T follicular helper cell (primary cell): ENCODE measurements at regions not wholly inside any gene's neighbourhood (a gene's known extent, or its start where the extent isn't known, plus 50 kb on each side); places are given as distances from the start of the nearest gene placed in this dataset.
"Not testable (repeated sequence)": the region's sequence is repeated elsewhere in the genome, so short reads cannot be mapped to it uniquely, and the experiment has no call there.

Source experiments
- DNase-seq: peaks from one replicate; pipeline ENCODE4 v3.0.0-alpha.2; 2020; ENCODE audit warnings: low read depth

DNA sequence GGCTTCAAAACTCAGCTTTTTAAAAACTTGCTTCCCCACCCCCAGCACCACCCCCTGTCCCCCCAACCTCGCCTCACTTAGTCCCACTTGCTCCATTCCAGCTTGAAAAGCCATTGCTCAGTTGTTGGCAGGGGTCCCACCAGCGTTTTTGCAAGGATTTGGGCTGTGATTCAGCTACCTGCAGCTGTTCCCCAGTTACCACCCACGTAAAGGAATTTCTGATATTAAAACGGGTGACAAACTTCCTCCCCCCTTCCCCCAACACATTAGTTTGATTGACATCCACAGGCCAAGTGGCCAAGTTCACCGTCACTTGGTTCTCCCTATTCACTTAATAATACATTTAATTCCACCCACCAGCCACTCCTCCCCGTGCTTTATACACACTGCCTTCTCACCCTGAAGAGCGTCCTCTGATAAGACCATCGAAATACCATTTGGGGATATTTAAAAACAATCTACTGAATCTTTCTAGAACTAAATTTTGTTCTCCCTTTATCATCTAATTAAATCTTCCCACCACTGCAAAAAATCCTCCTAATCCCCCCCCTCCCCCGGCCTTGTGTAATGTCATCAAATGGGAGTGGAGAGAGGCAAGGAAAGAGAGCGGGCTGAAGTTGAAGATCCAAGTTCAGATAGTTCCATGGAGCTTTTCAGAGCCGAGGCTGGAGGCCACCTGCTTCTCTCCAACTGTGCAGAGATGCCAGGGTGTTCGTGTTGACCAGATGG is 55.1 kb downstream of the SOX9 start:
- DNase-seq: no peak

DNA sequence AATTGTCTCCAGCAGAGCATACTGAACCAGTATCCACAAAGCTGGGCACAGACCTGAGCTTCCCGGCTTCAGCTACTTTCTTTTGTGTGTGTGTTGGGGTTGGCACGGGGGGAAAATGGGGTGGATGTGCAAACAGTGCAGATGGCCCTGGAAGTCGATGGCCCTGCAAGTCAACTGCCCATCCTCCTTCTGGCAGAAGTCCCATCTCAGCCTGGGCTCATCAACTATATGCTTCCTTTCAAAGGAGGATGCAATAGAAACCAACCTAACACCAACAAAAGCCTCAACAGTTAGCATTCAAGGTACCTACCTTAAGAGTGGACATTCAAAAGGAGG is 55.7 kb downstream of the SOX9 start:
- no peak for DNase-seq

DNA sequence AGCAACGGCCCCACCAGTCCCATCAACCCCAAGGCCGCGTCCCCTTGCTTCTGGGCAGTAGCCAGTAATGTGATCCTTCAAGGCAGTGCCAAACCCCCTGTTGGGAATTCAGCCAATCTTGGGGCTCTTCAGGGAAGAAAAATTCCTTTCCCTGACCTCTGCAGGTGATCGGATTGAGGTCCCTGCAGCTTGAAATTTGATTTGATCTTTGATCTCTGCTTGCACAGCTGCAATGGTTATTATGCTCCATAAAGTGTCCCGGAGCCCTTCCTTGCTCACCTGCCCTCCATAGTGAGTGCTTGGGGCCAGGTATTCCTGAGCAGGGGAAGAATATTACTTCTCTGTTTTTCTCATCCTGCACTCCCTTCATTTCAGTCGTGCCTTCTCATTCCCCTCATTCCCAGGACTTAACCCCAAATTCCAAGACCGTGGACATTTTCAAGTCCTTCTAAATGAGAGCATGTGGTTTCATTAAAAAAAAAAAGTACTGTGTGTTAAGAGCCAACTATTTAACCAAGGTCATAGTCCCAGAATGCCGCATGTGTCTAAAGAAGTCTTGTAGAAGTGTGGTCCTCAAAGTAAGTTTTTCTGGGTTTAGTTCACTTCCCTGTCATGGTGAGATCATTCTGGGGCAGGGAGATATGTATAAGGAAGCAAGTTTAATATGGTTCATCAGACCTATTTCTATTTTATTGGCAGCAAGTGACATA is 56.3 kb downstream of the SOX9 start:
- no peak for DNase-seq

DNA sequence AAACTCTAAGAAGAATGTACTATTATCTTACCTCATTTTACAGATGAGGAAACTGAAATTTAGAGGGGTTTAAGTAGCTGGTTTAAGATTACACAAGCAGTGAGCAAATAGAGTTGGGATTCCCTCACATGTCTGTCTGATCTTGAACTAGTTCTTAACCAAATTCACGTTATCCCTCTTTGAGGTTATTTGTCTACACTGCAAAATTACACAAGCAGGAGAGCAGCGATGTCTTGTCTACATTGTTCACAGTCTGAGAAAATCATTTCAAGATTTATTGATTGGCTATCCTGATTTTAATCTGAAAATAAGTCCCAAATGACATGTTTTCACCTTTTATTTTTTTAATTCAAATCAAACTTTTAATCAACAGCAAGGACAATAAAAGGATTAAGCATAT is 56.9 kb downstream of the SOX9 start:
- DNase-seq: no peak

DNA sequence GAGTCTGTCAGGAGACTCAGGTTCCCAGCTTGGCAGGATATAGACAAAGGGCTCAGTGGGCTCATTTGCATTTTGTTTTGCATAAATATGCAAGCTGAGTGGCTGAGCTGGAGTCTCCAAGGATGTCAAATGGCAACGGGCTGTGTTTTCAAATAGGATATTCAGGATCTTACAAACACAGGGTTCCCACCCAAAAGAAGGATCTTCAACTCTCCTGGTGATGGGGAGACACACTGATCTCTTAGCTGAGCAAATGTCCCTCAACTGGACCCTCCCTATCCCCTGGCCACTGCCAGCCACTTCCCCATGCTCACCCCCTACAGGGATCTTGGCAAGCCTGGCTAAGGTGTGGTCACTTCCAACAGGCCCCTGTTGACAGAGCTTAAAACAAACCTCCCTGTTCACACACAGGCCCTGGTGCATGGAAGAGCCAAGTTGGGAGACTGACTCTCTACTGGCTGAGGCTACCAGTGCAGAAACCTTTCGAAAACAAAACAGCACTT is 61.6 kb downstream of the SOX9 start:
- no peak for DNase-seq

DNA sequence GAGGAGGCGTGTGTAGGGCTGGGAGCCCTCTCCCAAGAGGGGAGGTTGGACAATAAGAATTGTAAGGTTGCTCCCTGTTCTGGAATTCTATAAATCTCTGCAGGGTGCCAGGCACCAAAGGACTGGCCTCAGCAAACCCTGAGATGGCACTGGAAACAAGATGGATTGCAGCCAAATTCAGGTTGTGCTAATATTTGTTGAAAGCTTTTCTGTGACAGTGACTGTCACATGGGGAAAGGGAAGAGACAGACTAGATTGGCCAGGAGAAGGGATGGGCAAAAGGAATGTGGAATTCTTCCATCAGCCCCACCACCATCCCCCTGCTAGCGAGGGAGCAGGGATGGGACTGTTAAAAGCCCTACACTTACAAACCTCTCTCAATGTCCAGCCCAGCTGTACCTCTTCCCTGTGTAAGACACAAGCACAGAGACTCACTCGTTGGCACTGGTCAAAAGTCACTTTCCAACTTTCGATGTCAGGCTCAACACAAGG is 62.4 kb downstream of the SOX9 start:
- DNase-seq: no peak

DNA sequence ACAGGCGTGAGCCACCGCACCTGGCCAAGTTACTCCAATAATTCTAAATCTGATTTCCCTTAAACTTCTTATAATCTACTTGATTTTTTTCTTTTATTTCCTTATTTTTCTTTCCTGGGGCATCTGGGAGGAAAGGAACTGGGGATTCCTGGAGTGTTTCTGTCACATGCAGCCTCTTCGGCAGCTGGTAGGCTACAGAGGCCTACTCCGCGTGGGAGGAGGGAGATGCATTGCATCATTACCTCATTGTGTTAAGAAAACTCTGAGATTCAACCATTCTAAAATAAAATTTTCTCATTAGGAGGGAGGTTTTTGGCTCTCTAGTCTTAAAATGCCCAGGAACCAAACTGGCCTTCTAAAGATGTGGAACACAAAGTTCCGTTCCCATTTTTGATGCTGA is 64.0 kb downstream of the SOX9 start:
- no peak for DNase-seq

DNA sequence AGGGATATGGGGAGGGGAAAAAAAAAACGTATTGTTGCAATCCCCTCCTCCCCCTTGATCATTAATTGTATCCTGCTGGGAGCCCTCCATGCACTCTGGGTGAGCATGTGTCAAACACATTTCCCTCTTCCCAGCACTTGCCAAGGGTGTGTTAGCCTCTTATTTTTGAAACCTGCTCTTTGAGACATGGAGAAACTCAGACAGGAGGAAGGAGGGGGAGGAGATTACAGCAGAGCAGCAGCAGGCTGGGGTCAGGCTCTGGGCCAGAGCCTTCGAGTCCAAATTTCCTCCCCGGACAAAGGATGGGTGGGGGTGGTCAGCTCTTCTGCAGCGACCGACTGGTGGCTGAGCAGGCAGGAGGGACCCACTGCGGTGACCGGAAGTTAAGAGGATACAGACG is 64.7 kb downstream of the SOX9 start:
- DNase-seq: no peak

DNA sequence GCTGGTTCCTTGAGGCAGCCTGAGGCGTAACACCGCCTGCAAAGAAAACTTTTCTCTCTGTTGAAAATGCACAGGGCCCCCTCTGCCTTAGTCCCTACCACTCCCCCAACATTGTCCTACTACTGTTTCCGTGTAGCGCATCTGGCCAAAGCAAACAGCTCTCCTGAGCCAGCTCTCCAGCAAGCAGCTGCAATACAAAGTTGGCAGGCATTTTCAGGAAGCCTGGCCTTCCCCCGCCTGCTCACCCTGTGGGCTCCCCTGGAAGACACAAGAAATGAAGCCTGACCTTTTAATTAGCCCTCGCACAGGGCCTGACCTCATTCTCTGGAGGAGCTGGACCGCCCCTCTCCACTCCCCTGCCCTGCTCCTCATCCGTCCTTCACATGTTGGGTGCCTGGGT is 66.7 kb downstream of the SOX9 start:
- no peak for DNase-seq

DNA sequence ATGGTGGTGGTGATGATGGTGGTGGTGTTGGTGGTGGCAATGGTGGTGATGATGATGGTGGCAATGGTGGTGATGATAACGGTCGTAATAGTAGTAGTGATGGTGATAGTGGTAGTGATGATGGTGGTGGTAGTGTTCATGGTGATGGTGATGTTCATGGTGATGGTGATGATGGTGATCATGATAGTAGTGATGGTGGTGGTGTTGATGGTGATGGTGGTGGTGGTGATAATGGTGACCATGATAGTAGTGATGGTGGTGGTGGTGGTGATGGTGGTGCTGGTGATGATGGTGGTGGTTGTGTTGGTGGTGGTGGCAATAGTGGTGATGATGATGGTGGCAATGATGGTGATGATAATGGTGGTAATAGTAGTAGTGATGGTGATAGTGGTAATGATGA is 68.0 kb downstream of the SOX9 start:
- DNase-seq: no peak

DNA sequence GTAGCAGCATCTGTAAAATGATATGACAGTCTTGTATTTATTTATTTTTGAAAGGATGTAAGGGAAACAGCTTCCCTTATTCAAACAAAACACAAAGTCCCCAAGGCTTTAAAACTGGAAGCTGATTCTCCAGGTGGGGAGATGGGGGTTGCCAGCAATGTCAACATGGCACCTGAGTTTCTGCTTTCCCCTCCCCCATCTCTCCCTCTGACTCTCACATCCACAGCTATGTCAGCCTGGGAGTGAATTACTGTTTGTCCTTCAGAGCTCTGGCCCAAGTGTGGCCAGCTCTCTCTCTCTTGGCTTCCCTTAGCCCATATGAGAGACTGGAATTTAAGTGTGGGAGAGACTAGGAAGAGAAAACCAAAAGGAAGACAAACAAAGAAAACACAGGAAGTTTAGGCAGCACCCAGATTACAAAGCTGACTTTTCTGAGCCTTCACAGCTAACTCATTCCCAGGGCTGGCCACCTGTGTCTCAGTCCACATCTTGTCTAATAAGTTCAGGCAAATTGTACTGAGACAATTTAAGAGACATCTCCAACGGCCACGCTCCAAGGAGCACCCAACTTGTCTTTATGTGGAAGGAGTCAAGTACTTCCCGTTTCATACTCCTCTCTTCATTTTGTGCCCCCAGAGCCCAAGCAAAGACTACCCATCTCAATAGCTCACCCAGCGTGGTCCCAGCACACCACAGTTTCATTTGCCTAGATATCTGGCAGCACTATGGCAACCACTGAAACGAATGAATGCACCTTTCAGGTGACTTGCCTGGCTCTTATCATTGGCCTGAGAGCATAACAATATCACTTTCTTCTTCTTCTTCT is 69.2 kb downstream of the SOX9 start:
- no peak for DNase-seq

DNA sequence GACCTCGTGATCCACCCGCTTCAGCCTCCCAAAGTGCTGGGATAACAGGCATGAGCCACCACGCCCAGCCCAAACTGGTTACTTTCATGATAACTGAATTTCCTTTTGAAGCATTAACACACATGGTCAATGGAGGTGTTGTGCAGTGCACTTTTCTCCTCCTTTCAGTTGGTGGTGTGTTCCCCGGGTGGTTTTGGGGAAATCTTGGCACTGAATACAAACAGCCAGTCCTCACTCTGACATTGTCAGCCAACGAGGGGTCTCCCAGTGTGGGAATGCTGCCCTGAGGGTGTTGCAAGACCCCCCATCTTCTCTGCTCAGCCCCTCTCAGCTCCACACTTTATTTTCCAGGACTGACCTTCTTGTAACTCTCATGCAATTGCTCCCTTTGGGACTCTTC is 70.5 kb downstream of the SOX9 start:
- DNase-seq: no peak

DNA sequence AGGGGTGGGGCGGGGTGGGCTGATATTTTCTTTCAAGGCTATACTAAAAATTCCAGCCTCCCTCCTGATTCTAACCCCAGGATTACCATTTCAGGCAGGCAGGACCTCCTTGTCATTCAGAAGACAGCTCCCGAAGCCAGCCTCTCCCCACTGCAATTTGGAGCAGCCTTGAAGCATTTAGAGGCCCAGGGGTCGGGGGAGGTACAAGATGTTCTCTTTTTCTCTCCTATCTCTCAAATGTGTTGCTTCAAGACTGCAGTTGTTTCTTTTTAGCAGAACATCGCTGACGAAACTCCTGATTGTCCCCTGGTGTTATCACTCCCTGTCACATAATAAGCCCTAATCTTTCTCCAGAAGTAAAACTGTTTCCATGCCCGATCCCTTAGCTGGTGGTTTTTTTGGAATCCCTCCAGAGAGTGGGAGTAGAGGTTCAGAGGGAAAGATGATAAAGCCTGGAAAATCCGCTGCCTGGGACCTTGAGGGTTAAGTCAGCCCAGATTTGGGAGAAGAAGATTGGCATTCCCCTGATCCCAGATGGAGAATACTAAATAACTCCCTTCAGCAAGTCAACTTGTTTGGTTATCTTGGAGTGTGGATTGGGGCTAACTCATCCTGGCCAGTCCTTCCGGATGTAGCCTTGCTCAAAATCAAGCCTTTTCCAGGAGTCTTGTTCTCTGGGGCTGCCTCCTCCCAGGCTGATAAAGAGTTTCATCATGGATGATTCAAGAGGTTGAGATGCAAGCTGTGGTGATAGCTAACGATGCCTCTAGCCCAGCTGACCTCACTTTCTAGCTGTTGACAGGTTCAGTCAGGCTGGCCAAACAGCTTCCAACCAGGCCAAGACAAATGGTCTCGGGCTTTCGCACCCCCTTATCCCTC is 71.3 kb downstream of the SOX9 start:
- DNase-seq: no peak

DNA sequence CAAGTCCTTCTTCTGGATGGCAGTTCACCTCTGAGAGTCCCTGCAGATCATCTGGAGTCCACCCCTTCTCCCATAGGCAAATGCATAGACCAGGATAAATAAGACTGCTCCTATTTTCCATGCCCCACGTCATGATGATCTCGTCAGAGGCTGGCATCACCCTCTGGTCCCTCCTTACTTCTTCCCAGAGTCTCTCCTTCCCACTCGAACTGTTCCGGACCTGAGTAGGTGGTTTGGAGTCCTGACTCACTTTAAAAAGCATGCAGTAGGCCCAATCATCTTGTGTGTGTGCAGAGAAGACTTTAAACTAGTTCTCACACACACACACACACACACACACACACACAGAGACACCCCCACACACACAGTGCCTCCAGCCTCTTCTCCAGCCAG is 72.0 kb downstream of the SOX9 start:
- no peak for DNase-seq

DNA sequence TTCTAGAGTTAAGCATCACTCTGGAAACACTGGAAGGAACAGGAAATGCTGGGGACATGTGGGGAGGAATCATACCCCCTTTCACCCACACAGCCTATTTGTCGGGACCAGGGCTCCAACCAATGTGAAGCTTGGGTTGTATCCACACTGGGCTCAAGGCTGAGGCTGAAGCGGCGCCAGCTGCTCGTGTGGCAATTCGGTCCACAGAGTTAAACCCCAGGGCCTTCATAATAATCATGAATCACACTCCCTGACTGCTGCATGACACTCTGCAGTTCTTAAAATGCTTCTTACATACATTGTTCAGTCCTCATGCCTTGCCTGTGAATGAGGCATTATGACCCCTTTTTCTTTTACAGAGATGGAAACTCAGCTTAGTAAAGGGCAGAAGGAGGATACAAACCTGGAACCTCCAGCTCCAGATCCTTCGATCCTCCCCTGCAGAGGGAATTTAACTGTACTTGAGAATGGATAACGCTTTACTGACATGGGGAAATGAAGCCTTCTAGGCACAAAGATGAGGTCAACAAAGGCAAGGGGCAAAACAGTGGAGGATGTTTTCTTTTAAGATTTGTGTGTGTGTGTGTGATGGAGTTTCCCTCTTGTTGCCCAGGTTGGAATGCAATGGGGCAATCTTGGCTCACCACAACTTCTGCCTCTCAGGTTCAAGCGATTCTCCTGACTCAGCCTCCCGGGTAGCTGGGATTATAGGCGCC is 72.7 kb downstream of the SOX9 start:
- DNase-seq: no peak

DNA sequence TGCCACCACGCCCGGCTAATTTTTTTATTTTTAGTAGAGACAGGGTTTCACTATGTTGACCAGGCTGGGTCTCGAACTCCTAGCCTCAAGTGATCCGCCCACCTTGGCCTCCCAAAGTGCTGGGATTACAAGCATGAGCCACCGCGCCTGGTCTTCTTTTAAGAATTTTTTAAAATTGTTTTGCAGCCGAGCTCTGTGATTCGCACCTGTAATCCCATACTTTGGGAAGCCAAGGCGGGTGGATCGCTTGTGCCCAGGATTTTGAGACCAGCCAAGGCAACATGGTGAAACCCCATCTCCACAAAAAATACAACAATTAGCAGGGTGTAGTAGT is 73.3 kb downstream of the SOX9 start:
- DNase-seq: not testable (repeated sequence)

DNA sequence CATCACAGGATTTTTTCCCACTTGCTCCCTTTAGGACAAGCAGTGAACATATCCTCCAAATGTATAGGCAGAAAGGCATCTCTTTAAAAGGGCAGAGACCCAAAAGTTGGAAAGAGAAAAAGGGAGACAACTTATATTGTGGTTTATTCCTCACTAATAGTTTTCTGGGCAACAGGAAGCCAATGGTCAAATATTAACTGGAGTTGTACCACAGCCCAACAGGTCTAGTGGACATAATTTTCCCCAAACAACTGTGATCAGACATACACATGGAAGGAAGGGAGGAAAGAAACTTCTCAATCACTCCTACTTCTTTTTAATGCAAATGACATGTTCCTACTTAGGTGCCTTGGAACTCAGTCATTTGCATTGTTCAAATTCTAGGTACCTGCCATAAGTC is 78.4 kb downstream of the SOX9 start:
- DNase-seq: no peak

DNA sequence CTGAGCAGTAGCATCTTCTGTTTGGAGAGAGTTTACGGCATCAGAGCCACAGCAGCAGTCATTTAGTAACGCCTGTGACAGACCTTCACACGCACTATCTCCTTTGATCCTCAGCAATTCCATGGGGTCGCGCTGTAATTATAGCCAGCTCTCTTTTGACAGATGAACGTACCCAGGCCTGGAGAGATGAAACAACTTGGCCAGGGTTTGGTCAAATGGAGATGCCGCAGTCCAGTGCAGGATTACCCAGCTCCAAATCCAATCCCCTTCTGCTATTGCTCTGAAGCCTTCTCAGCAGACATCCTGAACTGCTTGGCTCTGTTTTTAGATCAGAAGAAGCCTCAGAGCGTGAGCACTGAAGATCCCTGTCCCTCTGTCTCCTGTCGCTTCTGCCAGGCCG is 83.9 kb downstream of the SOX9 start:
- no peak for DNase-seq

DNA sequence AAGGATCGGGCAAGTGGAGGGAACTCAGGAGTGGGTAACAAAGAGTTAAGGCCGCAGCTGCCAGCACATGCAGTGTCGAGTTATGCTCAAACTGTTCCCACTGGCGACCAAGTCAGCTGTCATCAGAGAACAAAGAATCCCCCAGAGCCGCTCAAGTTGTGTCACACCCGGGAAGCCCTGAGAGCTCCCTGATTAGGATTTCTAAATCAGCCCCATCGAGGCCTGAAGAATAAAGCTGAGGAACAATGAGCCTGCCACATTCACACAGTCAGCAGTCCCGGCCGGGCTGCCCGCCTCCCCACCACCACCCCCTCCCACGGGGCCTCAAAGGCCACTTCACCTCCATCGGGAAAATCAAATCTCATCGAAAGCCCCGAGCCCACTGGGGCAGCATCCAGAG is 84.5 kb downstream of the SOX9 start:
- no peak for DNase-seq

DNA sequence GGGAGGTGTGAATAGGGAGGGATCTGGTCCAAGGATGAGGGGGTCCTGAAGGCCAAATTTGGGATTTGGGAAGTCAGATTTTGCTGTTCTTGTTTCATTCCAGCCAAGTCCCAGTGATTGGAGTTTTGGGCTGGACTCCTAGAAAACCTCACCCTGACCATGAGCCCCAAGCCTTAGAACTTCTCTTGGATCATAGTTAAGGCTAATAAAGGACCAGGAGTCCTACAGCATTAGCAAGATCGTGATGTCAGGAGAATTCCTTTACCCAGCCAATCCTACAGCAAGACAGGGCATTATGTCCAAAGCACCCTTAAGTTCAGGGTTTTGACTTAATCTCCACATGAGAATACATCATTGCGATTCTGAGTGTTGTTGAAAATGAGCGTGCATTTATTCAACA is 85.0 kb downstream of the SOX9 start:
- DNase-seq: no peak

DNA sequence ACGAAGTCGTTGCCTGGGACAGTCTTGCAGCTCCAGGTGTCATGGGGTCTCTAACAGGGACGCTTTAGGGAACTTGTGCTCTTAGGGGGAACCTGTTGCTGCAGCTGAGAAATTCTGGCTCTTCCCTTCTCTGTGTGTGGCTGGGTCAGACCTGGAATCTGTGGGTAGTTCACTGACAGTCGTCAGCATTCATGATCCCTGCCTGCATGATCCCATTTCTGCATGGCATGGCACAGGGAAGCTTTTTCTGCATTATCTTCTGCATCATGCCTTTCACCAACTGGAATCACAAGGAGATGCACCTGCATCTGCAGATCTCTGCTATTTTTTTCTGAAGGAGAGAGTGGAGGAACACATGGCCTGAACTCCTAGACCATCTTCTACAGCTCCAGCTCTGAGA is 85.6 kb downstream of the SOX9 start:
- DNase-seq: no peak
